ACC112 (cell line): ENCODE measurements at regions not wholly inside any gene's neighbourhood (a gene's known extent, or its start where the extent isn't known, plus 50 kb on each side); places are given as distances from the start of the nearest gene placed in this dataset.

Experiments used
- H2AFZ ChIP-seq: fragments of 200-600 bp; sonication (generic); one replicate; pipeline ENCODE4 v1.6.0; 2017; ENCODE audit warnings: antibody characterized with exemption, low read length; ENCODE audit not compliant: unreplicated experiment
- H3K27ac ChIP-seq: fragments of 200-600 bp; sonication (generic); 2 replicates; pipeline ENCODE4 v1.5.1; 2014; ENCODE audit warnings: low read depth, mild to moderate bottlenecking, antibody characterized with exemption, low read length, moderate library complexity
- H3K27me3 ChIP-seq: fragments of 200-600 bp; sonication (generic); 2 replicates; pipeline ENCODE4 v1.6.1; 2014; ENCODE audit warnings: mild to moderate bottlenecking, antibody characterized with exemption, low read length, moderate library complexity, mixed read lengths; ENCODE audit not compliant: insufficient read depth
- H3K36me3 ChIP-seq: fragments of 200-600 bp; sonication (generic); 2 replicates; pipeline ENCODE4 v1.6.1; 2016; ENCODE audit warnings: mild to moderate bottlenecking, antibody characterized with exemption, low read length, moderate library complexity, mixed read lengths; ENCODE audit not compliant: insufficient read depth
- H3K4me1 ChIP-seq: fragments of 200-600 bp; sonication (generic); one replicate; pipeline ENCODE4 v1.6.1; 2016; ENCODE audit warnings: low read length, mixed read lengths; ENCODE audit not compliant: insufficient read depth, unreplicated experiment, control insufficient read depth
- H3K4me3 ChIP-seq: fragments of 200-600 bp; sonication (generic); 2 replicates; pipeline ENCODE4 v1.5.1; 2014; ENCODE audit warnings: mild to moderate bottlenecking, low read depth, low read length
- H3K79me2 ChIP-seq: fragments of 200-600 bp; sonication (generic); one replicate; pipeline ENCODE4 v1.6.0; 2016; ENCODE audit warnings: low read length; ENCODE audit not compliant: control insufficient read depth, unreplicated experiment, insufficient read depth

- Histone ChIP-seq H3K27me3 (no peaks in the 10 kb centered on the region), H3K4me3 (no peak overlapping the region), H3K36me3 (no peaks in the 10 kb centered on the region), H2AFZ (no peak overlapping the region), H3K4me1 (no peaks in the 10 kb centered on the region), H3K79me2 (no peaks in the 10 kb centered on the region), H3K27ac (no peak overlapping the region)
These were observed 143.4 kb upstream of the WDR1 start for GRCh38 chr4:10259976-10260375.

- H2AFZ ChIP-seq, result no peak overlapping the region
- no peak overlapping the region for H3K27ac ChIP-seq
- H3K4me1 ChIP-seq, result no peaks in the 10 kb centered on the region
- no peaks in the 10 kb centered on the region for H3K79me2 ChIP-seq
- H3K27me3 ChIP-seq, result peaks cover 4% of the 10 kb centered on the region; the same call in 1 of the 2 replicates
- H3K4me3 ChIP-seq, result no peak overlapping the region
- H3K36me3 ChIP-seq, result no peaks in the 10 kb centered on the region
These were observed 139.6 kb upstream of the WDR1 start for GRCh38 chr4:10256203-10256602.

GRCh38 chr4:10253765-10254164, 137.2 kb upstream of the WDR1 start:
- H3K4me3 ChIP-seq, result no peak overlapping the region
- H3K4me1 ChIP-seq, result no peaks in the 10 kb centered on the region
- no peaks in the 10 kb centered on the region for H3K36me3 ChIP-seq
- H3K27ac ChIP-seq, result no peak overlapping the region
- no peaks in the 10 kb centered on the region for H3K79me2 ChIP-seq
- H2AFZ ChIP-seq, result no peak overlapping the region
- peaks cover 4% of the 10 kb centered on the region; the same call in 1 of the 2 replicates for H3K27me3 ChIP-seq

GRCh38 chr4:10245751-10246150, 129.2 kb upstream of the WDR1 start:
- no peaks in the 10 kb centered on the region for H3K79me2 ChIP-seq
- H2AFZ ChIP-seq, result no peak overlapping the region
- no peaks in the 10 kb centered on the region for H3K36me3 ChIP-seq
- H3K4me3 ChIP-seq, result no peak overlapping the region
- H3K27ac ChIP-seq, result no peak overlapping the region
- no peaks in the 10 kb centered on the region for H3K4me1 ChIP-seq
- H3K27me3 ChIP-seq, result no peaks in the 10 kb centered on the region

GRCh38 chr4:10243856-10244255, 127.3 kb upstream of the WDR1 start:
- Histone ChIP-seq H3K27me3 (no peaks in the 10 kb centered on the region), H3K4me1 (no peaks in the 10 kb centered on the region), H3K79me2 (no peaks in the 10 kb centered on the region), H3K4me3 (no peak overlapping the region), H2AFZ (no peak overlapping the region), H3K36me3 (no peaks in the 10 kb centered on the region), H3K27ac (no peak overlapping the region)

GRCh38 chr4:10240691-10241090, 124.1 kb upstream of the WDR1 start:
- no peak overlapping the region for H2AFZ ChIP-seq
- H3K4me1 ChIP-seq, result no peaks in the 10 kb centered on the region
- H3K79me2 ChIP-seq, result no peaks in the 10 kb centered on the region
- H3K36me3 ChIP-seq, result no peaks in the 10 kb centered on the region
- H3K27me3 ChIP-seq, result no peaks in the 10 kb centered on the region
- no peak overlapping the region for H3K27ac ChIP-seq
- H3K4me3 ChIP-seq, result no peak overlapping the region

GRCh38 chr4:10239982-10240654, 123.5 kb upstream of the WDR1 start:
- no peaks in the 10 kb centered on the region for H3K36me3 ChIP-seq
- no peaks in the 10 kb centered on the region for H3K27me3 ChIP-seq
- no peaks in the 10 kb centered on the region for H3K4me1 ChIP-seq
- no peaks in the 10 kb centered on the region for H3K79me2 ChIP-seq
- no peak overlapping the region for H3K4me3 ChIP-seq
- no peak overlapping the region for H2AFZ ChIP-seq
- H3K27ac ChIP-seq, result no peak overlapping the region

GRCh38 chr4:10237131-10237530, 120.5 kb upstream of the WDR1 start:
- Histone ChIP-seq H3K4me3 (no peak overlapping the region), H3K27ac (no peak overlapping the region), H2AFZ (no peak overlapping the region), H3K79me2 (no peaks in the 10 kb centered on the region), H3K36me3 (no peaks in the 10 kb centered on the region), H3K4me1 (no peaks in the 10 kb centered on the region), H3K27me3 (0 out of 2 replicates have a peak, but pooled peaks cover 4% of the 10 kb centered on the region)

- H3K27ac ChIP-seq, result no peak overlapping the region
- H3K4me3 ChIP-seq, result no peak overlapping the region
- no peaks in the 10 kb centered on the region for H3K4me1 ChIP-seq
- H2AFZ ChIP-seq, result no peak overlapping the region
- H3K36me3 ChIP-seq, result no peaks in the 10 kb centered on the region
- no peaks in the 10 kb centered on the region for H3K79me2 ChIP-seq
- 0 out of 2 replicates have a peak, but pooled peaks cover 4% of the 10 kb centered on the region for H3K27me3 ChIP-seq
These were observed 115.5 kb upstream of the WDR1 start for GRCh38 chr4:10232114-10232513.

GRCh38 chr4:10226756-10227155, 110.2 kb upstream of the WDR1 start:
- Histone ChIP-seq H3K4me3 (no peak overlapping the region), H3K36me3 (no peaks in the 10 kb centered on the region), H3K79me2 (no peaks in the 10 kb centered on the region), H3K4me1 (no peaks in the 10 kb centered on the region), H3K27ac (no peak overlapping the region), H3K27me3 (no peaks in the 10 kb centered on the region), H2AFZ (no peak overlapping the region)

GRCh38 chr4:10225096-10225495, 108.5 kb upstream of the WDR1 start:
- H3K36me3 ChIP-seq, result no peaks in the 10 kb centered on the region
- H3K27ac ChIP-seq, result no peak overlapping the region
- H2AFZ ChIP-seq, result no peak overlapping the region
- H3K4me1 ChIP-seq, result no peaks in the 10 kb centered on the region
- H3K27me3 ChIP-seq, result no peaks in the 10 kb centered on the region
- H3K4me3 ChIP-seq, result no peak overlapping the region
- no peaks in the 10 kb centered on the region for H3K79me2 ChIP-seq
